ENCODE measurements at regions not wholly inside any gene's neighbourhood (a gene's known extent, or its start where the extent isn't known, plus 50 kb on each side); places are given as distances from the start of the nearest gene placed in this dataset.

DNA sequence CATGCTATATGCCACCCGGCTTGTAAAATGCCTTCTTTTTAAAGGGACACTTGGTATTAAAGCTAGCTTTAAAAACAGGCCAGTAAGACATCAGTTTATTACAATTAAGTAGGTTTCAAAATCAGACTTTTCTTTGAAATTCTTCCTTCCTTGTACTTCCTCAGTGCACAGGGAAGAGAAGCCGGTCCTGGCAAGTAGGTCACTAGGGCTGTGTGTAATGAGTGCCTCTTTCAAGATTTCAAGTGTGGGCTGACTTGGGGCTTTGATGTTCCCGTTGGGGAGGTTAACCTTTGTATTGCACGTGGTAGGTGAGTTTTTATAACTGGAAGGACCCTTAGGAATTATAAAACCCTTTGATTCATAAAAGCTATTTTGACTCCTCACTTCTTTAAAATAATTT is 566.4 kb upstream of the ID2 start:
- TF ChIP-seq, protein P1, sequence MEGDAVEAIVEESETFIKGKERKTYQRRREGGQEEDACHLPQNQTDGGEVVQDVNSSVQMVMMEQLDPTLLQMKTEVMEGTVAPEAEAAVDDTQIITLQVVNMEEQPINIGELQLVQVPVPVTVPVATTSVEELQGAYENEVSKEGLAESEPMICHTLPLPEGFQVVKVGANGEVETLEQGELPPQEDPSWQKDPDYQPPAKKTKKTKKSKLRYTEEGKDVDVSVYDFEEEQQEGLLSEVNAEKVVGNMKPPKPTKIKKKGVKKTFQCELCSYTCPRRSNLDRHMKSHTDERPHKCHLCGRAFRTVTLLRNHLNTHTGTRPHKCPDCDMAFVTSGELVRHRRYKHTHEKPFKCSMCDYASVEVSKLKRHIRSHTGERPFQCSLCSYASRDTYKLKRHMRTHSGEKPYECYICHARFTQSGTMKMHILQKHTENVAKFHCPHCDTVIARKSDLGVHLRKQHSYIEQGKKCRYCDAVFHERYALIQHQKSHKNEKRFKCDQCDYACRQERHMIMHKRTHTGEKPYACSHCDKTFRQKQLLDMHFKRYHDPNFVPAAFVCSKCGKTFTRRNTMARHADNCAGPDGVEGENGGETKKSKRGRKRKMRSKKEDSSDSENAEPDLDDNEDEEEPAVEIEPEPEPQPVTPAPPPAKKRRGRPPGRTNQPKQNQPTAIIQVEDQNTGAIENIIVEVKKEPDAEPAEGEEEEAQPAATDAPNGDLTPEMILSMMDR (IDR thresholded peaks at IDR 0.05; ENCODE audit: unreplicated experiment in 3 of 3), result no peak
- H3K4me3 Mint-ChIP-seq, result no peak overlapping the region

DNA sequence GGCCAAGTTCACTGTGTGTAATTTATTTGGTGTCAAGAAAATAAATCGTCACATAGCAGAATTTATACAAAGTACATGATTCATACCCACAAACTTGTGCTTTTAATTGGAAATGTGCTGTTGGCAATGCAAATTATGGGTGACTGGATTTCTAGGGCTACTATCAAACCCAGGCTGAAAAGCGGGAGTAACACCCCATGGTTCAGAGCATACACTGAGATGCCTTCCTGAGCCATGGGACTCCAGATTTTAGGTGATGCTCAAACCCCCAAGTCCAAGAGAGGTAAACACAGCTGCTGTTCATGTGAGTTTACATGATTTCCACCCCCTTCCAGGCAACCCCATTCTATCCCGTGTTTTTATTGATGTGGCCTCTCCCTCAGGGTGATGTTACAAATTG is 565.9 kb upstream of the ID2 start:
- Mint-ChIP-seq H3K36me3 (ENCODE audit: low read depth) (no peaks in the 10 kb centered on the region), H3K4me3 (no peak overlapping the region), H3K27me3 (ENCODE audit: low read depth) (peaks cover 5% of the 10 kb centered on the region), H3K4me1 (peaks cover 27% of the 10 kb centered on the region), H3K9me3 (peaks cover 6% of the 10 kb centered on the region), H3K27ac (no peak overlapping the region)
- TF ChIP-seq, protein P1 (IDR thresholded peaks at IDR 0.05; ENCODE audit: unreplicated experiment in 3 of 3), result no peak

More for the DNA sequence above, 566.4 kb upstream of the ID2 start:
- Mint-ChIP-seq H3K27ac (no peak overlapping the region), H3K27me3 (ENCODE audit: low read depth) (peaks cover 5% of the 10 kb centered on the region), H3K9me3 (peaks cover 7% of the 10 kb centered on the region), H3K36me3 (ENCODE audit: low read depth) (no peaks in the 10 kb centered on the region), H3K4me1 (peaks cover 22% of the 10 kb centered on the region)

DNA sequence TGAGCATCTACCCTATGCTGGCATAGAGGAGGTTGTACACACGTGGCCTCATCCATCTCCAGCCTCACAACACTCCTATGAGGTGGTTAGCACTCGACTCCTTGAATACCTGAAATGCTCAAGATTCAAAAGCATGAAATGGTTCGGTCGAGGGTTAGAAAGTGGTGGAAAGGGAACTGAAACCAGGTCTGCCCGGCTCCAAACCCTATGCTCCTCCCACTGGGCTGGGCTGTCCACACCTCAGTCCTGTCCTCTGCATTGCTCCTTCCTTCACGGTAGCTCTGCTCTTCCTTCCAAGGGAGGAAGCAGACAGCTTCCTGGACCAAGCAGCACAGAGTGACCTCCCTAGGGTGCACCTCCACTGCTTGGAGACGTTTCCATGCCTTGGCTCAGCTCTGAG is 565.2 kb upstream of the ID2 start:
- Mint-ChIP-seq H3K9me3 (peaks cover 4% of the 10 kb centered on the region), H3K4me3 (no peak overlapping the region)

DNA sequence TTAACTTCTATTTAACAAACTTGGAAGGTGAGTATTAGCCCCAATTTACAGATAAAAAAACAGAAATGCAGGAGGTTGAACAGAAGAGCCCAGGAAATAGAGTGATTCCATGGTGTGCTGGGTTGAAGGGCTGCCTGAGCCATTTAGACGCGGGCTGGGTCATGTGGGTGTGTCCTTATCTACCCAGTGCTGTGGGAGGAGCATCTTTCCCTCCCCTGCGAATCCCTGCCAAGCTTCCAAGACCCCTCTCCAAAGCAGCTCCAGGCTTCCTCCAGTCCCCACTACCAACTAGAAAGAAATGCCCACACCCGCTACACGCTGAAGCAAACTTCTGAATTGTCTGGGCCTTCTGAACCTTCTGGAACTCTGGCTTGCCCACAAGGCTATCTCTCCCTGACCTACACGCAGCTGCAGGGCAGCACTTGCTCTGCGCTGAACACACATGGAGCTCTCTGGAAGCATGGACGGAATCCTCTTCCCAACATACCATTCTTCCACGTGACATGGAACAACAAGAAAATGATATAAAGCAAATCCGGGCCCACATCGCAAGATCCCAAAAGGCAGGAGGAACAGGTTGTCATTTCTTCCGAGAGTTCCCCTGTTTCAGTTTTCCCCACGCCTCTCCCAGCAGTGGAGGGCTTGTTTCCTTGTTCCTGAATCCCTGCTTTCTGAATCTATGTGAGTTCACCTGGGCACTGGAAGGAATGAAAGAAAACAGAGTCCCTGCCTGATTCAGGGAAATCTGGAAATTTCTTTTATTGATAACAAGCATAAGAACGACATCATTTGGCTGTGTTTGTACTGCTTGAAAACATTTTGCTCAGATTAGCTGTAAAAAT is 562.7 kb upstream of the ID2 start:
- Mint-ChIP-seq H3K4me1 (peaks cover 45% of the 10 kb centered on the region), H3K27ac (peak overlapping the region; percentile 86 to 94 (median 93)), H3K27me3 (ENCODE audit: low read depth) (peaks cover 5% of the 10 kb centered on the region)

More for the DNA sequence above, 565.2 kb upstream of the ID2 start:
- Mint-ChIP-seq H3K4me1 (peaks cover 31% of the 10 kb centered on the region), H3K27ac (no peak overlapping the region), H3K27me3 (ENCODE audit: low read depth) (peaks cover 5% of the 10 kb centered on the region), H3K36me3 (ENCODE audit: low read depth) (no peaks in the 10 kb centered on the region)
- TF ChIP-seq, protein P1 (IDR thresholded peaks at IDR 0.05; ENCODE audit: unreplicated experiment in 3 of 3), result no peak

DNA sequence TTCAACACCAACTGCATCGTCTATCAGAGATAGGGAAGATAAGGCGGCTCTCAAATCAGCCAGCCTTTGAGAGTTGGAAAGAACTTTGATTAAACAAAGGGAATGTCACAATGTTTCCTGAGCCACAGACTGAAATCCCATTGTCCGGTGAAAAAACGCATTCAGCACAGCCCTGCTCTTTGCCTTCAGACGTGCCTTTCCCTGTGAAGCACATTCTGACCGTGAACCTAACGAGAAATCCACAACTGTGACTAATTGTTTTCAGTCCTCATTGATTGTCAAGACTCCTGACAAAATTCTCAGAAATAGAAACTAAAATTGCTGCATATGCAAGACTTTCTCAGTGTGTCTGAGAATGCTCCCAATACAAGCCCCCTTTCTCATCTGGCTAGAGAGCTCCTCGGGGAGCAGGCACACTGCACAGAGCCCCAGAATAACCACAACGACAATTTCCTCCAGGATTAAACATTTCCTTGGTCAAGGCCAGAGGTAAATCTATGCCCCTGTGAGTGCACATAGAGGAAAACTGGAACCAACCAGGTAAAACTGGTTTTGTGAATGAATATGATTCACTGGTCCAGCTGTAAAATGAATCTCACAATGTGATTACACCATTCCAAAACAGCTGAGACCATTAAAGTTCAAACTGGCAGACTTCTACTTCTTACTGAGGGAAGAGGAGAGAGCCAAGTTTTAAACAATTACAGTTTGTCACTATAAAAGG is 561.9 kb upstream of the ID2 start:
- no peaks in the 10 kb centered on the region for H3K36me3 Mint-ChIP-seq (ENCODE audit: low read depth)
- peak overlapping the region; percentile 86 to 94 (median 93) for H3K27ac Mint-ChIP-seq
- no peaks in the 10 kb centered on the region for H3K9me3 Mint-ChIP-seq
- TF ChIP-seq, protein P1 (IDR thresholded peaks at IDR 0.05; ENCODE audit: unreplicated experiment in 3 of 3), result no peak
- peaks cover 5% of the 10 kb centered on the region for H3K27me3 Mint-ChIP-seq (ENCODE audit: low read depth)
- H3K4me1 Mint-ChIP-seq, result peaks cover 45% of the 10 kb centered on the region
- H3K4me3 Mint-ChIP-seq, result no peak overlapping the region

More for the DNA sequence above, 562.7 kb upstream of the ID2 start:
- no peak overlapping the region for H3K4me3 Mint-ChIP-seq
- H3K9me3 Mint-ChIP-seq, result no peaks in the 10 kb centered on the region
- H3K36me3 Mint-ChIP-seq (ENCODE audit: low read depth), result no peaks in the 10 kb centered on the region
- TF ChIP-seq, protein P1 (IDR thresholded peaks at IDR 0.05; ENCODE audit: unreplicated experiment in 3 of 3), result no peak

Measured in nephron (organoid).